GM12878 (cell line): ENCODE measurements at regions not wholly inside any gene's neighbourhood (a gene's known extent, or its start where the extent isn't known, plus 50 kb on each side); places are given as distances from the start of the nearest gene placed in this dataset.

Experiments used
- ATAC-seq: fragments of 200-7000 bp; cut with Tn5 transposase; 3 replicates; pipeline ENCODE4 v1.9.1; 2020; ENCODE audit warnings: mild to moderate bottlenecking, moderate library complexity
- BruUV-seq: library from RNA; stranded (reverse); fragments of 400-500 nt; replicated peaks from 2 replicates; lab custom pipeline; 2021; lab: Mats Ljungman, UMichigan
- CTCF ChIA-PET: fragments of 300-600 bp; sonication (Branson Sonifier 250); formaldehyde crosslinking; extraction: SDS; loops from one replicate; lab custom pipeline; 2021; ENCODE audit warnings: inconsistent platforms; lab: Yijun Ruan, JAX
- POLR2A ChIA-PET: fragments of 350-600 bp; formaldehyde crosslinking; extraction: SDS; loops from one replicate; lab custom pipeline; 2021; ENCODE audit warnings: inconsistent platforms; lab: Charles Lee
- RAD21 ChIA-PET: fragments of 300-600 bp; sonication (Branson Sonifier 250); formaldehyde crosslinking; loops from one replicate; lab custom pipeline; 2023; ENCODE audit warnings: antibody characterized with exemption; ENCODE audit not compliant: unreplicated experiment; lab: Charles Lee
- SMC1A ChIA-PET: fragments of 300-600 bp; sonication (Branson Sonifier 250); formaldehyde crosslinking; loops from one replicate; lab custom pipeline; 2023; ENCODE audit not compliant: unreplicated experiment, uncharacterized antibody; lab: Charles Lee
- DNase-seq: peaks from one replicate; pipeline ENCODE4 v3.0.0-alpha.2; 2011; ENCODE audit warnings: low read depth, low spot score
- FAIRE-seq: peaks from 3 replicates; lab custom pipeline; 2011; peaks lifted over from hg19 to GRCh38; lab: Jason Lieb, UNC
- H2AFZ ChIP-seq: 2 replicates; pipeline ENCODE4 v1.6.0; 2011; ENCODE audit warnings: low read depth, low read length, control low read depth; ENCODE audit not compliant: control insufficient read depth
- H3K27ac ChIP-seq: 2 replicates; pipeline ENCODE4 v1.5.1; 2011; ENCODE audit warnings: control low read depth; ENCODE audit not compliant: control insufficient read depth, insufficient read depth
- H3K27me3 ChIP-seq, 2 experiments: replicated peaks in 1 of 2; 2 replicates each; pipeline versions ENCODE4 v1.6.0 to v1.6.1; 2011; ENCODE audit warnings: low read length in 1 of 2; ENCODE audit not compliant: control insufficient read depth in 2 of 2, insufficient read depth in 2 of 2
- H3K36me3 ChIP-seq, 2 experiments: 2 replicates each; pipeline ENCODE4 v1.5.1; 2011; ENCODE audit warnings: low read length in 1 of 2; ENCODE audit not compliant: control insufficient read depth in 2 of 2, insufficient read depth in 2 of 2
- H3K4me1 ChIP-seq: 2 replicates; pipeline ENCODE4 v1.6.1; 2011; ENCODE audit warnings: mild to moderate bottlenecking, low read length, moderate library complexity, mixed read lengths; ENCODE audit not compliant: control insufficient read depth, insufficient read depth
- H3K4me2 ChIP-seq: 2 replicates; pipeline ENCODE4 v1.6.0; 2011; ENCODE audit warnings: control low read depth; ENCODE audit not compliant: control insufficient read depth, insufficient read depth
- H3K4me3 ChIP-seq: fragments of 200-600 bp; sonication (generic); 2 replicates; pipeline ENCODE4 v1.5.1; 2016
- H3K79me2 ChIP-seq: 2 replicates; pipeline ENCODE4 v1.6.0; 2011; ENCODE audit warnings: low read length; ENCODE audit not compliant: control insufficient read depth, insufficient read depth
- H3K9ac ChIP-seq: 2 replicates; pipeline ENCODE4 v1.8.0; 2011; ENCODE audit warnings: low read length, control low read depth, mixed read lengths; ENCODE audit not compliant: control insufficient read depth, insufficient read depth
- H3K9me3 ChIP-seq: replicated peaks from 3 replicates; pipeline ENCODE4 v1.5.1; 2011; ENCODE audit warnings: mild to moderate bottlenecking, low read length; ENCODE audit not compliant: control insufficient read depth, insufficient read depth
- H4K20me1 ChIP-seq: 2 replicates; pipeline ENCODE4 v1.6.0; 2011; ENCODE audit not compliant: control insufficient read depth, insufficient read depth
- MEF2A ChIP-seq: IDR thresholded peaks from 2 replicates; pipeline ENCODE4 v1.6.1; 2011; ENCODE audit warnings: low read depth, mild to moderate bottlenecking, low read length, moderate library complexity; ENCODE audit not compliant: insufficient read depth
- STAT1 ChIP-seq: fragments of 450-650 bp; conservative IDR thresholded peaks from 2 replicates; pipeline ENCODE4 v1.6.1; 2014; ENCODE audit warnings: antibody characterized with exemption, mild to moderate bottlenecking
- USF2 ChIP-seq: IDR thresholded peaks from 2 replicates; pipeline ENCODE4 v1.6.1; 2011; ENCODE audit warnings: low read depth, low read length, improper control_type of control experiment, borderline replicate concordance
- ZBTB4 ChIP-seq: fragments of 450-650 bp; formaldehyde crosslinking; IDR thresholded peaks from 2 replicates; pipeline ENCODE4 v1.4.0; 2022; ENCODE audit warnings: mild to moderate bottlenecking, moderate library complexity
- in situ Hi-C: fragments of 300-500 bp; cut with MboI; formaldehyde crosslinking; loops from 9 replicates; pipeline ENCODE4 v1.14.3; 2018; ENCODE audit warnings: mixed read lengths
- intact Hi-C: fragments of 100-400 bp; cut with micrococcal nuclease; formaldehyde crosslinking; loops from one replicate; pipeline ENCODE4 v1.14.2; 2022; ENCODE audit not compliant: unreplicated experiment

- TF ChIP-seq ZBTB4 (CRISPR knock-in tag), result no peak
- no peak for TF ChIP-seq USF2
- TF ChIP-seq STAT1, result no peak
Observed at GRCh38 chr13:22497991-22498780, 682.6 kb upstream of the SGCG start (continued).

- DNase-seq (no peak), FAIRE-seq (no peak), ATAC-seq (no peak)
- Histone ChIP-seq H3K4me2 (no peak overlapping the region), H3K27ac (no peak overlapping the region), H2AFZ (no peak overlapping the region), H4K20me1 (no peaks in the 10 kb centered on the region), H3K9me3 (no peaks in the 10 kb centered on the region; the same call in 2 of the 3 replicates), H3K36me3 (no peaks in the 10 kb centered on the region), H3K4me1 (no peaks in the 10 kb centered on the region), H3K79me2 (no peaks in the 10 kb centered on the region), H3K4me3 (no peak overlapping the region), H3K27me3 (no peaks in the 10 kb centered on the region), H3K9ac (no peak overlapping the region)
- TF ChIP-seq MEF2A, result no peak
- BruUV-seq, result no TSS peak
- RAD21 ChIA-PET, result no interaction called here
- intact Hi-C loops, result no loop called here
- SMC1A ChIA-PET, result no interaction called here
- in situ Hi-C loops, result no loop called here
- CTCF ChIA-PET, result no interaction called here
- POLR2A ChIA-PET, result no interaction called here
Observed at GRCh38 chr13:22499919-22500318, 680.9 kb upstream of the SGCG start.
